A673 (cell line): ENCODE measurements at regions not wholly inside any gene's neighbourhood (a gene's known extent, or its start where the extent isn't known, plus 50 kb on each side); places are given as distances from the start of the nearest gene placed in this dataset.

ENCODE experiments used
- CTCF ChIP-seq: fragments of 300-800, 200-600 bp; sonication (generic); conservative IDR thresholded peaks from 2 replicates; pipeline ENCODE4 v1.5.1; 2017; ENCODE audit warnings: low read depth, mild to moderate bottlenecking, antibody characterized with exemption, low read length, moderate library complexity, mixed read lengths
- EZH2 ChIP-seq: fragments of 200-600 bp; sonication (generic); IDR thresholded peaks from 2 replicates; pipeline ENCODE4 v1.6.1; 2017; ENCODE audit warnings: borderline replicate concordance, low read depth, mild to moderate bottlenecking, mixed read lengths, antibody characterized with exemption, low read length; ENCODE audit not compliant: poor library complexity, severe bottlenecking

DNA sequence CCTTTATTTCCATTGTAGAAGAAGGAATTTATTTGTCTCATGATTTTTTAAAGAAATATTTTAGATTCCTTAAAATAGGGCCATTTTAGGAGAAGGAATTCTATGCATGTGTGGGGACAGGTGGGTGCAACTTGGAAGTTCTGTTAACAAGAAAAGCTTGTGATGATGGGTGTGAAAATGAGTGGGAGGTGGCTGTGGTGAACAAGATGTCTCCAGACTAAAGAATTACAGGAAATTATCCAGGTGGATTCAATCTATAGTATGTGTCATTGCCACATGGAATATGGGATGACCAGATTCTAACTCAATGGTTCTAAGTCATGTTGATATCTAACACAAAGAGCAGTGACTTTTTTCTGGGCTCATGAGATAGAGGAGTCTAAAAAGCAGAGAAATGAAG is 229.6 kb upstream of the IGFBP3 start:
- TF ChIP-seq CTCF (no peak), EZH2 (no peak)
